ENCODE measurements at regions not wholly inside any gene's neighbourhood (a gene's known extent, or its start where the extent isn't known, plus 50 kb on each side); places are given as distances from the start of the nearest gene placed in this dataset.
"Not testable (repeated sequence)": the region's sequence is repeated elsewhere in the genome, so short reads cannot be mapped to it uniquely, and the experiment has no call there.

GRCh38 chr6:27544612-27545260, 71.8 kb upstream of the ZNF184 start:
- DNase-seq (ENCODE audit: low spot score), result no peak

GRCh38 chr6:27544135-27544534, 71.2 kb upstream of the ZNF184 start:
- DNase-seq (ENCODE audit: low spot score), result not testable (repeated sequence)

- DNase-seq (ENCODE audit: low spot score), result no peak
Measured at GRCh38 chr6:27542485-27542884, 69.6 kb upstream of the ZNF184 start.

- no peak for DNase-seq (ENCODE audit: low spot score)
Measured at GRCh38 chr6:27541933-27542297, 69.0 kb upstream of the ZNF184 start.

GRCh38 chr6:27541212-27541932, 68.5 kb upstream of the ZNF184 start:
- no peak for DNase-seq (ENCODE audit: low spot score)

GRCh38 chr6:27539551-27539950, 66.6 kb upstream of the ZNF184 start:
- DNase-seq (ENCODE audit: low spot score), result no peak

GRCh38 chr6:27532820-27533538, 60.1 kb upstream of the ZNF184 start:
- DNase-seq (ENCODE audit: low spot score), result no peak

- DNase-seq (ENCODE audit: low spot score), result no peak
Measured at GRCh38 chr6:27531772-27532459, 59.0 kb upstream of the ZNF184 start.

GRCh38 chr6:27529796-27530195, 56.9 kb upstream of the ZNF184 start:
- not testable (repeated sequence) for DNase-seq (ENCODE audit: low spot score)

GRCh38 chr6:27528714-27529113, 55.8 kb upstream of the ZNF184 start:
- no peak for DNase-seq (ENCODE audit: low spot score)

All from CD4-positive, alpha-beta T cell treated with Interleukin-15 for 4 hours (primary cell).